ENCODE measurements at regions not wholly inside any gene's neighbourhood (a gene's known extent, or its start where the extent isn't known, plus 50 kb on each side); places are given as distances from the start of the nearest gene placed in this dataset.
"Not testable (repeated sequence)": the region's sequence is repeated elsewhere in the genome, so short reads cannot be mapped to it uniquely, and the experiment has no call there.

DNA sequence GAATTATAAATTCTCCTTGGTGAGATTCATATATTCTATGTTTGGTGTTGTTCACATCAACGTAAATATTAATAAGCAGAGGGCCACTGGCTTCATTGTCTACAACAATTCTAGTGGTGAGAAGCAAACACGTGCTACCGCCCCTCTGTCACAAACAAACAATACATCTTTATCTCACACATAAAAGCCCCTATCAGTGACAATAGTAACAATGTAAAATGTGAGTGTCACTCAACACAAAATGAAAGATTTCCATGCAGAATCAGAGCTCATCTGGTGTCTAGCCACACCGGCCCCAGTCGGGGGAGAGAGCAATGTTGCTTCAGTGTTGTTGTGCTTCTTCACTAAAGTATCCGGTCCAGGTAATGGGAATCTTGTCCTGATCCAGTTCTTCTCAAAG lies 932.6 kb downstream of the SOCS6 start:
- no peak for DNase-seq

DNA sequence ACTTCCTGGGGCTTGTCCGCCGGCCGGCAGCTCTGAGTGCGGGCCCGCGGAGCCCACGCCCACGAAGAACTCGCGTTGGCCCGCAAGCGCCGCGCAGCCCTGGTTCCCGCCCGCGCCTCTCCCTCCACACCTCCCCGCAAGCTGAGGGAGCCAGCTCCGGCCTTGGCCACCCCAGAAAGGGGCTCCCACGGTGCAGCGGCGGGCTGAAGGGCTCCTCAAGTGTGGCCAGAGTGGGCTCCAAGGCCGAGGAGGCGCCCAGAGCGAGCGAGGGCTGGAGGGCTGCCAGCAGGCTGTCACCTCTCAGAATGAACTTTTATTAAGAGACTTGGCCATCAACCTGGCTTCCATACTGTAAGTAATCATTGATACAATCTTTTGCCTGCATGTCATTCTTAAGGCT lies 923.9 kb downstream of the SOCS6 start:
- DNase-seq: not testable (repeated sequence)

GRCh38 chr18:71212222-71212621 lies 923.4 kb downstream of the SOCS6 start:
- no peak for DNase-seq

DNA sequence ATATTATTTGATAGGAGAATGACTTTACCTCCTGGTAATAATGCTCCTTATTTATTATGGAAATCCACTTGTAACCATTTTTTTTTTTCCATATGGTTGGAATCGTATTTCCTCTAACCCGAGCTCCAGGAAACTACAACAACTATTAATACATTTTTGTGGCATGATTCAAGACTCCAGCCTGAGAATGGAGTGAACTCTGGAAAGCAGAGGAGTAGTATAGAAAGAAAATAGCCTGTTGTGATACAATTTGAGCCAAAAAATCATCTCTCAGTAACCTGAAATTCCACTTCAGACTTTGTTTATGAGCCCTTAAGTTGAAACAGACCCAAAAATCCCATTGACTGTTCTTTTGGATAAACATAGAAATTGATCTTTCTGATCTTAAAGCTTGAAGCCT lies 921.1 kb downstream of the SOCS6 start:
- DNase-seq: no peak

- DNase-seq: no peak
Measured at GRCh38 chr18:71194438-71194837, 905.6 kb downstream of the SOCS6 start.

GRCh38 chr18:71189581-71189980 lies 900.7 kb downstream of the SOCS6 start:
- no peak for DNase-seq

GRCh38 chr18:71168557-71169145 lies 879.8 kb downstream of the SOCS6 start:
- no peak for DNase-seq

- no peak for DNase-seq
Measured at GRCh38 chr18:71136487-71136886, 847.6 kb downstream of the SOCS6 start.

DNA sequence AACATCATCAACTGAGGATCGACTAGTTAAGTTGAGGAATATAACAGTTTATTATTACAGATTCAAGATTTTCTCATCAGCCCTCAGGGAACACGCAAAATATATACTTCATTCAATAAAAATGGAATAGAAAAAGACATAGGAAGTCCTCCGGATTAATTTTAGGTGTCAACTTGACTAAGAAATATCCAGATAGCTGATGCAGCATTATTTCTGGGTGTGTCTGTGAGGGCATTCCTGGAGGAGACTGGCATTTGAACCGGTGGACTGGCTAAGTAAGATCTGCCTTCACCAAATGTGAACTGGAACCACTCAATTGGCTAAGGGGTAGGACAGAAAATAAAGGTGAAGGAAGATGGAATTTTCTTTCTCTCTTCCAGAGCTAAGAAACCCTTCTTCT lies 845.3 kb downstream of the SOCS6 start:
- no peak for DNase-seq

- no peak for DNase-seq
Measured at GRCh38 chr18:71131918-71132317, 843.1 kb downstream of the SOCS6 start.

DNA sequence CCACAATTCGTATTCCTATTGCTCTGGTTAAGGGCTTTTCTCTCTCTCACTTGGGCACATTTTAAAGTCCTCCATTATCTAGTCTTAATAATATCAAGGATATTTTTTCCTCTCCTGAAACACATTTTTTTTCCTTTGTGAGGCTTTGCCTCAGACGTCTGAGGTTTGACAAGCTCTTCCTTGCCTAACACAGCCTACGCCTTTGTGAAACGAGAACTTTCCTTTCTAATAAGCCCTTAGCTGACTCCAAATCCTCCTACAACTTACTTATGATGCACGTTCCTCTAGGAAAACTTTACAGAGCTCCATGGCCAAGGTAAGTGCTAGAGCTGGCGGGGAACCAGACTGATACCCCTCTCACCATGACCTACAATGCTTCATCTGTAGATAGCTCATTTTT lies 841.5 kb downstream of the SOCS6 start:
- DNase-seq: no peak

GRCh38 chr18:71125581-71125980 lies 836.7 kb downstream of the SOCS6 start:
- no peak for DNase-seq

DNA sequence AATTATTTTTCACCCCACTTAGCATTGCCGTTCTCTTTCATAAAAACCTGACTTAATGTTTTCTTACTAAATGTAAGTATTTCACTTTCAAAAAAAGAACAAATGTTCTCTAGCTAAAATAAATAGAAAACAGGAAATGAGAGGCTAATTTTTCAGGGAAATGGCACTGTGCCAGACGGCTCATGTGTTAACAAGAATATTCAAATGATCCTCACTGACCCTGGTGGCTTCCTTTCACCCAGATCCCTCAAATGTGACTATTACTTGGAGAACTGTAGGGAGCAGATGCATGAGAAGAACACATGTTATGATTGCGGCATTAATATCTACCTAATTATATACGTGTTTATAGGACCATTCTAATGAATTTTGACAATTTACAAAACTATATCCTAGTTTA lies 827.7 kb downstream of the SOCS6 start:
- peak; percentile 1 for DNase-seq

DNA sequence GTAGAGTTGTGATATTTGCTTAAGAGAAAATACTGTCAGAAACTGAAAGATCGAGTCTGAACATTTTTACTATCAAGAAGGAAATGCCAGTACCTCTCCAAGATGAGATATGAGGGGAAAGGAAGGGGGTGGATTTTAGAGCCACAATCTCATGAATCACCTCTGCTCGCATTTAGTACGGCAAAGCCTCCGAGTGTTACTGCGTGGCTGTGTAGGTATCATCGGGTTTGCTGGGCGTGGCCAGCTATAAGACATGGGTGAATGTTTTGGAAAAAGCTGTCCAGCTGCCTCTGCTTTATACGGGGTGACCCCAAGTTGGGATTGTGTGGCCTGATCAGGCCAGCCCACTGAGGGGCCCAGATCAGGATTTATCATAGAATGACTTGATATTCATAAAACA lies 826.4 kb downstream of the SOCS6 start:
- no peak for DNase-seq

DNA sequence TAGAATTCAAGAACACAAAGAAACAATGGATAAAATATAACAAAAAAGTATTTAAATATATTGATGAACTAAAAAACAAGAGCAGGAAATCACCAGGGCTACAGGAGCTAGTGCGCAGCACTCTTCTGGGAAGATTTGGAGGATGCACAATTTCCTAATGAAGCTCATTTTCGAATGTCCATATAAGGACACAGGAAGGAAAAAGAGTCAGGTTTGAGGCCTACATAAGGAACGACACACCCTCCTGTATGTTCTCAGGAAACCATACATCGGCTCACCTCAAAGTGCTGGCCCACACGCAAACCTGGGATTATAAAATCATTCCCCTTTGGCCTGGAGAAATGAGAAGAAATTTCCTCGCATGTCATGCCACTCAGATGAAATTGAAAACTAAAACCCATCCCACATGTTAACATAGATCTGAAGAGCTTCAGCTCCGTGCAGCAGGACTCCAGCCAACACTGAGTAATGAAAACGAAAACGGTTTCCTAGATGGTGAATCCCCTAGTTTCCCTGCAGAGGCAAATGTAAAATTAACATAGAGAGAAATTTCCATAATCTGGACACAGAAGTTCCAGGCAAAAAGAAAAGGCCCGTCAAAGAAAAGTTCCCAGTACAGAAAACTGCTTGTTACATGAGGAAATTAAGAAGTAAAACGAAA lies 825.8 kb downstream of the SOCS6 start:
- no peak for DNase-seq

DNA sequence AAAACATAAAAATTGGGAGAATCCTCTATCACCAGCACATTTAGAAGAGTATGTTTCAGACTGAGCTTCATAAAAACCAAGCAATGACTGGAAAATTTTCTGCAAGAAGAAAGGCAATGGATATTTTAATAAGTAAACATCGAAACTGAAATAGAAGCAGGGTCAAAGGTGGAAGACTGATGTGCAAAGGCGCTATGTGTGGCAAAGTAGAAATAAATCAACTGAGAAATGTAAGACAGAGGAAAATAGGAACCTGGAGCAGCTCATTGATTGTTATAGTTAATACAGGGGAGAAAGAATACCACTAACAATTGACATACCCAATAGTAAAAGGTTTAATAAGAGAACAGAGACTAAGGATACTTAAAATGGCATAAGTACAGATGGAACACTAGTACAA lies 818.4 kb downstream of the SOCS6 start:
- no peak for DNase-seq

DNA sequence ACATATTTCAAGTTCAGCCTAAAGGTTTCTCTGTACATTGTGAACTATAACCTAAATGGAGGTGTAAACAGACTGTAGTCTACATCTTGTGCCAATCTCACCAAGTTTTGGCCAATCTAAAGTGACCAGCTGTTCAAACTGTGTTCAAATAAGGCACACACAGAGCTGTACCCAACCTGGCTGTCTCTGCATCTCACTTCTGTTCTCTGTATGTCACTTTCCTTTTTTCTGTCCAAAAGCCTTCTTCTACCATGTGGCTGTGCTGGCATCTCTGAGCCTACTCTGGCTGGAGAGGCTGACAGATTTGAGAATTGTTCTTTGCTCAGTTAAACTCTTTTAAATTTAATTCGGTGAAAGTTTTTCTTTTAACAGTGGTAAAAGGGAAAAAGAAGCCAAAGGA lies 817.9 kb downstream of the SOCS6 start:
- no peak for DNase-seq

DNA sequence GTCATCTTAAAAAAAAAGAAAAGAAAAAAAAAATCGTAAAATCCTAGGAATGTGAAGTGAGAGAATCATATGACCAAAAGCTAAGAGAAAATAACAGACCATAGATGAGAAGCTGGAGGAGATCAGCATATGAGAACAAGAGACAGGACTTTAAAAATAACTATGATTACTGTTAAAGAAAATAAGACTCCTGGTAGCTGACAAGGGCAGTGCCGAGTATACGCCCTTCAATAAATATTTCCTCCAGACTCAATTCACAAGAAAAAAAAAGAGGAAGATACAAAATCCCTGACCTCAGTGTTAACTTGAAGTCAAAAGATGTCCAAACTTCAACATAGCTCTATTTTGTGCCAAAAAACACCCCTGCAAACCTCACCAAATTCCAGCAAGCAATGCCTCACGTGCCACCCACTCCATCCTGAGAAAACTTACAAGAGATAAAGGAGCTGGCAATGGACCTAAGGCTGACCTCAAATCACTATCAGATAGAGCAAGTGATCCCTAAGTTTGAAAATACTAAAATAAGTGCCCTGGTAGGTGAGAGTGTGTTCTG lies 817.2 kb downstream of the SOCS6 start:
- DNase-seq: no peak

DNA sequence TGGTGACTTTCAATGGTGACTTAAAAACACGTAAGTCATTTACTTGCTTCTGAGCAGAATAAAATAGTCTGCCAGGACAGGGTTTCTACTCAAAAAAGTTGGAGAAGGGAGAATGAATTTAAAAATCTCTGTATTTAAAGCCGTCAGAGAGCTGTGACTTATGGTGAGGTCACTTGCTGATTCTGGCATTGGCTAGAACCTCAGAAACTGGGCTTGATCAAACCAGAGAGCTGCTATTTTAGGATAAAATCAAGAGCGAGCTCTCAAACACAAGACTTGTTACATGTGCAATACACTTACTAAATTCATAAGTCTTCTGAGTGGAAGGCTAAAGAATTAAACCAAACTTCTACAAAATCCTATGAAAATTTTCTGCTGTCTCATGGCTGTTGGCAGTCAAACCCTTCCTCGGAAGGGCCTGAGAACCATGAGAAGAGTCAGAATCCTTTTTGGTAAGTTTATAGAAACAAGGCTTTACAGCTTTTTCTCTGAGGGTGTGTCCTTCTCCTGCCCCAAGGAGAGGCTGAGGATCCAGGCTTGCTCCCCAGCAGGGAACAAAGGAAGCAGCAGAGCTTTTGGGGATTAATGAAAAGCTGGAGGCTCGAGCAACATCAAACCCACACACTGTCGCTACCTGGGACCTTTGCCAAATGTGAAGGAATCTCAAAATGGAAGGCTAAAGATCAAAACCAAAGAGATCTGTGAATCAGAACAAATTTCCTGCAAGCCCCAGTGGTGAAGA lies 816.4 kb downstream of the SOCS6 start:
- no peak for DNase-seq

- no peak for DNase-seq
Measured at GRCh38 chr18:71079606-71080005, 790.8 kb downstream of the SOCS6 start.

GRCh38 chr18:71077451-71077850 lies 788.6 kb downstream of the SOCS6 start:
- DNase-seq: no peak

DNA sequence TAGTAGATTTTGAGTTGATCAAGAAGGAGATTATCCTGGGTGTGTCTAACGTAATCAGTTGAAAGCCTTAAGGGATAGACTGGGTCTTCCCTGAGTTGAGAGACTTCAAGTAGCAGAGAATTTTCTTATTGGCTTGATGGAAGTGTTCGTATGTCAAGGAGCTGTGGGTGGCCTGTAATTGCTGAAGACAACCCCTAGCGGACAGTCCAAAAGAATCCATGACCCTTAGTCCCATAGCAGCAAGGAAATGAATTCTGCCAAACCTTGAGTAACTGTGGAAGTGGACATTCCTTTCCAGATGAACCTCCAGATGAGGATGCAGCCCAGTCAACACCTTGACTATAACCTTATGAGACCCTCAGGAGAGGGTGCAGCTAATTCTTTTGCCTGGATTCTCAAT lies 786.3 kb downstream of the SOCS6 start:
- no peak for DNase-seq

GRCh38 chr18:71068338-71068737 lies 779.5 kb downstream of the SOCS6 start:
- no peak for DNase-seq

DNA sequence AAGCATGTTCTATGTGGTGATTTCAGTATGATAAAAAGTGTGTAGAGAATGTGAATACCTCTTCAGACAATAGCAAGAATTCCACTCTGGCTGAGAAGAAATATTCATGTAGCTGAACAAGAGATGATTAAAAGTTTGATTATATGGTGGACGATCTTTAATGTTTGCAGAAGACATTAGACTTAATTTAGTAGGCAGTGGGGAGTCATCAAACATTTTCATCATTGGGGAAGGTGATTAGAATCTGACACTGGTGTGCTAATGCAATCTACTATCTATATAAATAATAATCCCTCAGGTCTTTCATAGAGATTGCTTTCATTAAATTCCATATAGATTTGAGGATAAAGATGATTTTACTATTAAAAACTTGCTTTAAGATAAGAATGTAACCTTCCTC lies 761.0 kb downstream of the SOCS6 start:
- DNase-seq: no peak

All from skin of body (tissue), 1 donor.